ENCODE measurements at regions not wholly inside any gene's neighbourhood (a gene's known extent, or its start where the extent isn't known, plus 50 kb on each side); places are given as distances from the start of the nearest gene placed in this dataset.

GRCh38 chr15:95669146-95669922 lies 661.2 kb upstream of the NR2F2 start:
- TF ChIP-seq CTCF (IDR thresholded peaks at IDR 0.05): no peak
- TF ChIP-seq POLR2A (IDR thresholded peaks at IDR 0.05): no peak

Data from body of pancreas (tissue), 4 donors.